LHCN-M2 (cell line): ENCODE measurements at regions not wholly inside any gene's neighbourhood (a gene's known extent, or its start where the extent isn't known, plus 50 kb on each side); places are given as distances from the start of the nearest gene placed in this dataset.
A peak's percentile ranks its signal among the peaks of the same experiment; 100 is the strongest.
"Not testable (repeated sequence)": the region's sequence is repeated elsewhere in the genome, so short reads cannot be mapped to it uniquely, and the experiment has no call there.

ENCODE experiments used
- DNase-seq: peaks from one replicate; pipeline ENCODE4 v3.0.0-alpha.2; 2012; ENCODE audit warnings: low read depth

DNA sequence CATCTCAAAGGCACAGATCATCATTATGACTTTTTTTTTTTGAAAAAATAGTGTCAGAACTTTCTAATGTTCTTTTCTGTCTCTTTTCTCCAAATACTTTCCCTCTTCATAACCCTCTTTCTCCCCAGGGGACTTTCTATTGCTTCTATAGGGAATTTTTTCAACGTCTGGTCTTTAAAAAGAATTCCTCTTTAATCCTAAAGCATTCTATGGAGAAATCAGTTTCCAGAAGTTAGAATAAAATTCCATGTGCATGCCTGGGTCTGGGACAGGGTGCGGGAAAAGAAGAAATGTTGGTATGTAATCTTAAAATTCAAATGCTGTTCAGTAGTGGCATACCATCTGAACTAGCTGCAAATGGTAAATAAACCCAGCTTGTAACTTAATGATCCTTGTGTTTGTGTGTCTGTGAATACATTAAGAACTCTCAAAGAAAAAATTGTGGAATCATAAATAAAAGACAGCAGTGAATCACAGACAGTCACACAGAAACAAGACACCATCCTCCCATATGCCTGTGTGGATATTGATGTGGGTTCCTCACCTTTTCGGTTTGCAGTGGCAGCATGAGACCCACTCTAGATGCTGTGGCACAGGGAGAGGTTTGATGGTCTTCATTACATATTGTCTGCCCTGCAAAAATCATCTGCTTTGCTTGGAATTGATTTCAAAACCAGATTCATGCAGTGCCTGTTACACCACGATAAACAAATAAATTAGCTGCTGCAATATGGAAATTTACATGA lies 374.7 kb upstream of the NRP1 start:
- no peak for DNase-seq

DNA sequence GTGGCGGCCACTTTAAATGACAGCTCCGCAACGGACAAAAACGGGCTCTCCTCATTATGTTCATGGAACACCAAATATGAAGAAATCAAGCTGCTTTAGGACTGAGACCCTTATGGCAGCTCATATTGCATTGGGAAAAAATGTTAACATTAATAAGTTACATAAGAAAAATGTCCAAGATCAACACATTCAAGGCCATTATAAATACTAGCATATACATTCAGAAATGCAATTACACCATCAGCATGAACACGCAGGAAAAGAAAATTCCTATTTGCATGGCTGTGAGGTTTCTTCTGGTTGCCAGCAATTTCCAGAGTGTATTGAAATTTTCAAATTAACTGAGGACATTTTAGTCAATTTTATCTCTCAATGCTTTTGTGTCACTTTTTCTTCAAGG lies 374.1 kb upstream of the NRP1 start:
- DNase-seq: no peak

DNA sequence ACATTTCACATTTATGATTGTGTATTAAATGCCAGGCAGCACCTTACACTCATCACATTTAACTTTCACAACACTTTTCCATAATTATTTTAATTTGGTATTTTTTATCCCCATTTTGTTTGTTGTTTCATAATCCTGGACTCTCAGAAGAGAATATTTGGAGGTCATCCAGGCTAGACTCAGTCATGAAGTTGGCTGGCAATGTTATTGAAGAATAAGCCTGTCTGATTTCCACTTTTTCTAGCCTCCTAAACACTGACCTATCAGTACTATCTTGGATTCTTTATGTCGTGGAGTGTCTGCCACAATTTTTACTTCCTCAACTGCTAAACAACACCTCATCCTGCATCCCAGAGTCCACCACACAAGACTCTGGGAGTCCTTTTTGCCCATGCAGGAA lies 372.3 kb upstream of the NRP1 start:
- no peak for DNase-seq

DNA sequence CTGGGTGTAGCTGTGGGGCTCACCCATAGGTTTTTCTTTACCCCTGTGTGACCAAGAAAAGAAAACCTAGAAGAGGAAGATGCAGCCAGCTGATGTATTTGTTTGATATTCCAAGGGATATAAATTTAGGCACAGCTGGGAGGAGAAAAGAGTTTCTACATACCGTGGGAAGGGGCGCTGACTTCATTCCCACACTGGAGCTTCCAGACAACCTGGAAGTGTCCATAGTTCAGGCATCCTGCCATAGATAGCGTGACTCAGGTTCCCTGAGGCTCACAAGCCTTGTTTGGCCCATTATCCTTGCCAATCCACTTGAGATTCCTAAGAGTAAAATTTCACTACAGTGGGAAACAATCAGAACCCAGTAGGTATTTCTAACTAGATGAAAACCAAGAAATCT lies 371.7 kb upstream of the NRP1 start:
- DNase-seq: peak; percentile 65

DNA sequence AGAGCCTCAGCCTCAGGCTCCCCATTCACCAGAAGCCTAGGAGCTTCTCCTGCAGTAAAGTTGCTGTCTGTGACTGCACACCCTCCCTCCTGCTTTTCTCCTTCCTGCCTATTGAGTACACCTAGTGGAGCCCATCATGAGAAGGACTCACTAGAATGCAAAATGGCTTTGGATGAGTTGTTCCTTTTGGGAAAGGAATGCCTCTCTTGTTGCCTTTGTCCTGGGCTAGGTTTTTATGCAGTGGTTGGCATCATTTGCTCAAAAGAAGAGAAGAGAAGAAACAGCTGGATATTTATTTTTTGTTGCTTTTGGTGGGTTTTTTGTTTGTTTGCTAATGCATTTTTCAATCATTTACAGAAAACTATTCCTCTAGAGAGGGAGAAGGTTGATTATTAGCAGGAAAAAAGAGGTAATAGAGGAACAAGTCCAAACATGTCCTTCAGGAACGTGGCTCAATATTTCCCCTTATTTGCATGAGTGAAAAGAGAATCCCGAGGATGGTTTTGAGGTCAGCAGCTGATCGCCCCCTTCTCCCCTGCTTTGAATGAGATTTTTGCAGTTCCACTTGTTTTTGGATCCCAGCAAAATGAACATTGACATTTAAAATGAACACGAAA lies 369.9 kb upstream of the NRP1 start:
- DNase-seq: no peak

DNA sequence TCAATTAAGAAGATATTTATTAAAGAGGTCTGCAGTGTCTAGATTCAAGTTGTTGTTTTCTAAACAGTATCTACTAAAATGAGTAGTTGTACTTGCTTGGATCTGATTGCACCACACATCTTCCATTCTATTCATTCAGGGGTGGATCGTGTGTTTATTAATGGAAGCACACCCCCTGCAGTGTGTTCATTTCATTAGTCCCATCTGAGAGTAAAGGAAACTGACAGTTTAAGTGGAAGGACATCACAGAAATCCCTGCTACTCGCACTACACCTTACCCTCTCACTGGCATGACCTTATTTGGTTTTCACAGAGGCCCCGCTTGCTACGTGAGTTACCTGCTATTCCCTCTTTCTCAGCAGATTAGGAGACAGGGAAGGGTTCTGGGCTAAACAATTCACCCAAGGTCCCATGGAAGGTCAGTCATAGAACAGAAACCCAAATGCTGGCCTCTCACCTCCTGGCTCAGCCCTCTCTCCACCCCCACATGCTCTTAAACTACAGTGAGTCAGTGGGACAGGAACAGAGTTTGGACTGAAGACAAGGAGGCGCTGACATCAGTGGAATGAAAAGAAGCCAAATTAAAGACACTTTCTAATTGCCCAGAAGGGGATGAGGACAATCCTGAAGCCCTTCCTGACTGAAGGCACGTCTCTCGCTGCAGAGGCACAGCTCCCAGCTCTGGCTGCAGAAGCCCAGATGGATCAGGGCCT lies 369.2 kb upstream of the NRP1 start:
- DNase-seq: peak; percentile 38

DNA sequence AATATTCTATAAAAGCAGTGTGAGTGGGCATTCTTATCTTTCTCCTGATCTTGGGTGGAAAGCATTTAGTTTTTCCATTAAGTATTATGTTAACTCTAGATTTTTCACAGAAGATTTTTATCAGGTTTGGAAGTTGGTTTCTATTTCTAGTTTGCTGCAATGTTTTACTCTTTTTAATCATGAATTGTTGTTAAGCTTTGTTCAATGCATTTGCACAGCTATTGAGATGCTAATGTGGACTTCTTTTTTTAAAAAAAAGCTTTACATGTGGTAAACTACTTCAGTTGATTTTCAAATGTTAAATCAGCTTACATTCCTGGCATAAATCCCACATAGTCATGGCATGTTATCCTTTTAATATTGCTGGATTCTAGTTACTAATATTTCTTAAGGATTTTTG lies 363.6 kb upstream of the NRP1 start:
- DNase-seq: no peak

DNA sequence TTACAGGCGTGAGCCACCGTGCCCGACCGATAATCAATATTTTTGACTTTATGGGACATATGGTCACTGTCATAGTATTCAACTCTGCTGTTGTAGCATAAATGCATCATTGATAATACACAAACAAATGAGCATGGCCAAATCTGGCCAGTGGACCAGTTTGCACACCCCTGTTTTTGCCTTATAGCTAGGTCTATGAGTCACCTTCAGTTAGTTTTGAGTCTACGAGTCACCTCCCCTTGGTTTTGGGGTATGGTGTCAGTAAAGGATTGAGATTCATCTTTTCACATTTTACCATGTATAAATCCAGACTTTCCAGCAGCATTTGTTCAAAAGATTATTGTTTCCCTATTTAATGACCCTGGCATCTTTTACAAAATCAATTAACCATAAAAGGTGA lies 362.5 kb upstream of the NRP1 start:
- DNase-seq: peak; percentile 38

DNA sequence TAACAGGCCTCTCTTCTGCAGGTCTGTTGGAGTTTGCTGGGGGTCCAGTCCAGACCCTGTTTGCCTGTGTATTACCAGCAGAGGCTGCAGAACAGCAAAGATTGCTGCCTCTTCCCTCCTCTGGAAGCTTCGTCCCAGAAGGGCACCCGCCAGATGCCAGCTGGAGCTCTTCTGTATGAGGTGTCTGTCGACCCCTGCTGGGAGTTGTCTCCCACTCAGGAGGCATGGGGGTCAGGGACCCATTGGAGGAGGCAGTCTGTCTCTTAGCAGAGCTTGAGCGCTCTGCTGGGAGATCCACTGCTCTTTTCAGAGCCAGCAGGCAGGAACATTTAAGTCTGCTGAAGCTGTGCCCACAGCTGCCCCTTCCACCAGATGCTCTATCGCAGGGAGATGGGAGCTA lies 361.1 kb upstream of the NRP1 start:
- DNase-seq: no peak

DNA sequence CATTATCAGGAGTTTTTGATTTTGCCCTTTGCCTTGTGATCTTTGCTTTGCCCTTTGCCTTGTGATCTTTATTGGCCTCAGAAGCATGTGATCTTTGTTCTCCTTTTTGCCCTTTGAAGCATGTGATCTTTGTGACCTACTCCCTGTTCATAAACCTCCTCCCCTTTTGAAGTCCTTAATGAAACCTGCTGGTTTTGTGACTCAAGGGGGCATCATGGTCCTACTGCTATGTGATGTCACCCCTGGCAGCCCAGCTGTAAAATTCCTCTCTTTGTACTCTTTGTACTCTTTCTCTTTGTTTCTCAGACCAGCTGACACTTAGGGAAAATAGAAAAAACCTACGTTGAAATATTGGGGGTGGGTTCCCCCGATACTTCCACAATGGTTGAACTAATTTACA lies 356.1 kb upstream of the NRP1 start:
- DNase-seq: not testable (repeated sequence)

DNA sequence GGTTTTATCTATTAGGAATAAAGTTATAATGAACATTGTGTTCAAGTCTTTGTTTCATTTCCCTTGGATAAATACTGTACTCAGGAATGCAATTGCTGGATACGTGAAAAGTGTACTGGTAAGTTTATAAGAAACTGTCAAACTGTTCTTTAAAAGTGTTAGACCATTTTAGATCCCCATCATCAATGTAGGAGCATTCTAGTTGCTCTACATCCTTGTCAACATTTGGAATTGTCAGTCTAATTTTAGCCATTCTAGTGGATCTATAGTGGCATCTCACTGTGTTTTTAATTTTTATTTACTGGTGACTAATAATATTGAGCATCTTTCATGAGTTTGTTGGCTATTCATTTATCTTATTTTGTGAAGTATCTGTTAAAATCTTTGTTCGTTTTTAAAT lies 354.0 kb upstream of the NRP1 start:
- no peak for DNase-seq

DNA sequence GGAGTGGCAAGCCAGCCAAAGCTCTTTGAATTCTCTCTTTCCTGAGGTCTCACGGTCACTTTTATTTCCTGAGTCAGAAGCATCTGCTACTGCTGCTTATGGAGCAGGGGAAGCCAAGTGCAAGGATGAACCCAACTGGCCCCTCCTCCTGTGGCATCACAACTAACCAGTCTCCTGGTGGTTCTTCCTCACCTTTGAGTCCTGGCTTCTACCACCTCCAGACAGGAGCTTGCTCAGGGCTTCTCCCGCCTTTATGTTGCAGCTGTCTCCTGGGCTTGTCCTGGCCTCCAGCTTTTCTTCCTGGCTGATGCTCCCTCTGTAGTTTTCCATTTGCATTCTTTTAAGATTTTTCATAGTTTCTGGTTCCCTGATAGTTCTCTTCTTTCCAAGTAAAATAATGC lies 349.7 kb upstream of the NRP1 start:
- DNase-seq: no peak

DNA sequence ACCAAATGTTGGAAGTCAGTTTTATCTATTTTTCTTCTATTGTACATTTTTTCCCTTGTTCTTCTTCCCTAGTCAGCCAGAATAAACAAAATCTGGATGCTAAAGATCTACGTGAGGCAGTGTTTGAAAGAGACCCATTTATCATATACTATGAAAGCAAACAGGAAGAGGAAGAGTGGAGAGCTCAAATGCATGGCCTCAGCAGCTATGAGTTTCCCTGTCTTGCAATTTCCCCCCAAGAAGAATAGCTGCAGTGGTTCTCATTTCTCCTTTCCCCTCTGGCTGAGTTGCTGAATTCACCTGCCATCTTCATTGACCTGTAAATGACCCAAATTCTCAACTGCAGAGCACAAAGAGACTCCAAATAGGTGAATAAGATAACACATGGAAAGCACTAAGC lies 347.1 kb upstream of the NRP1 start:
- no peak for DNase-seq

DNA sequence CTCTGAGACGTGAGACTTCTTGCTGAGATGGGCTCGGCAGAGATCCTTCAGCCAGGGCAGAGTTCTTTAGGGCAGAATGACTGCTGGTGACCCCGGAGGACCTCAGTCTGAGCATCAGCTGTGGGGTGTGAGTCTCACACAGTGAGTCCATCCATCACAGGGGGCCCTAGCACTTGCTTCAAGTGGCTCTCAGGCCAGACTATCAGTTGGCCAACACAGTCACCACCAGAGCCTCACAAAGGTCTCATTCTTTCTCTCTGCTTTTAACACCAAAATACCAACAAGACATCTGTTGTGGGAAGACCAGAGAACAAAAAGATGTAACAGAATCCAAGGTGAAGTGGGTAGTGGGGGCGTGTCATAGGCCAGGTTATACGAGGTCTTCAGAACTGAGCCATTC lies 345.6 kb upstream of the NRP1 start:
- no peak for DNase-seq

DNA sequence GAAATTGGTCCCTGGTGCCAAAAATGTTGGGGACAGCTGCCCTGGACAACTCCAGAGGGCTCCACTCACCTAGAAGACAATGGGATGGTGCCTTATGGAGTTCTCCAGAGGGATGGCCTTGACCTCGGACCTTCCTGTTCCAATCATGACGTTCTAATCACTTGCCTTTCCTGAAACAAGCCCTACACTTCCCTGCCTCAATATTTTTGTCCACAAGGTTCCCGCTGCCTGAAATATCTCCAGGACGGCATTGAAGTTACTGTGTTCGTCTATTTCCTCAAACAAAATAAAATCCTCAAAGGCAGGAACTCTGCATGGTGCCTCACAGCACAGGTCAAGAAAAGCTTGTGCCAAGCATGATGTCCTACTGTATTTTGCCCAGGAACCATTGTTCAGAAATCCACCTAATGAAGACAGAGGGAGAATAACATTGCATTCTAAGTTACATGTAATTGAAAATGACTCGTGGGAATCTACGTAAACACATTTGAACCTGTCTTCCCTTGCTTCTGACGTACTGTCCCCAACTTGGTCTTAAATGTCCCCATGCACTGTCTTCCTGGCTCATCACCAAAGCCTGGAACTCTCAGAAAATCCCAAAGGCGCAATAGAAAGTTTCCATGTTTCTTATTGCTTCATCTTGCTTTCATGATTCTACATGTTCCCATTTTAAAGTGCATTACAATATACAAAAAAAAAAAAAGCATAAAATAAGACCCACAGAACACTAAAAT lies 342.3 kb upstream of the NRP1 start:
- DNase-seq: no peak

DNA sequence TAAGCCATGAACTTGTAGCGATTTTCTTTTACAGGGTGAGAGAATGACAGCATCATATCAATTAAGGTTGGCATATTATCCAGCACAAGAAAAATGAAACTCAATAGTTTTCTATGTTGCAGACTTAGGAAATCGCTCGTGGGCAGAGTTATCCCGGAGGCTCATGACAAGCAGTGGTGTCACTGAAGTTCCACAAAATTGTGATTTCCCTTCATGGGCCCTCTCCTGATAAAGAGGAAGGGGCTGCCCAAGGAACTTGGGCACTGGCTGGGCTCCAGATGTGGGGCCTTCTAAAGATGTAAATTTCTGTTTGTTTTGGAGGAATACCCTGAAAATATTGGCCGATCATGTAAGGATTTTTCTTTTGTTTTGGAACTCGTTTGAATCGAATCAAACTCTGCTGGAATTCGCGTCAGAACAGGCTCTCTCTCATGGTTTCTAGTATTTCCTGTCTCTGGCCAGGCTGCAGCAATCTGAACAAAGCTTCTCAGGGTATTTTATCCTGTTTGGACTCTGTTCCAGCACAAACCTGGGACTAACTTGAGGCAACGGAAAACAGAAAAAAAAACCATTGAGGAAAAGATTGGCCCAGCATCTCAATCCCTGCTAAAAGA lies 340.6 kb upstream of the NRP1 start:
- DNase-seq: no peak

DNA sequence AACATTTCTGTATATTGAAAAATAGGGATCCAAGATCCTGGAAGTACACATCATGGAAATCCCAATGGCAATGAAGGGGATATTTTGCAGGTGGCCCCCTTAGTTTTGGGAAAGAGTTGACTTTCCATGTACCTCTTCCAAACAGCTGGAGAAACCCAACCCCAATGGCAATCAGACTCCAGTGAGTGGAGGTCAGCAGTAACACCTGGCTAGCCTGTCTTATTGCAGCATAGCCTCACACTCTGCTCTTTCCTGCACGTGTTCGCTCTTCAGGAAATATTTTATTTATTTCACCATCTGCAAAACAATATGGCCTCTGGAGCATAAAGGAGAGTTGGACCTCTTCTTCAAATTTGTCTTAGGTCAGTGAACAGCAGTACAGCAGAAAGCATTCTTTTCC lies 340.0 kb upstream of the NRP1 start:
- no peak for DNase-seq

DNA sequence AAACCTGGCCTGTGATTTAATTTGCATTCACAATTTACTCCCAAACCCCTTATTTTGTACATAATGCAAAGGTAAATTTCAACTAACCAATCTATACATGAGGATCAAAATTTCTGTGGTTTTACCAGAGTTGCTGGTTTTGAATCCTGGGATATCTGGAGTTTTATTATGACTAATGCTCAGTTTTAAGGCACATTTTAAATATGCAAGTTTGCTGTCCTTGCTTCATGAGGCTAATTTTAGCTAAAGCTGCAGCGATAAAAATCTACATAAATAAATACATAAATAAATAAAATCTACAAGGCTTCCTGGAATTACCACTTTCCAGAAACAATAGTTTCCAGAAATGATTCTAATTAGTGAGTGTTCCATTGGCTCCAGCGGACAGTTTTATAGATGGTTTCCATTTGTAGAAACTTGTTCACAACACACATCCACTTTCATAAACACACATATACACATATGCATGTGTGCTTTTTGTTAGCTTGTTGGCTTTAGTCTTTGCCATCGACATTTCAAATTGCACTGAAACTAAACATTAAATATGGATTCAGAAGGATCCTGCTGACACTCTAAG lies 339.5 kb upstream of the NRP1 start:
- no peak for DNase-seq

DNA sequence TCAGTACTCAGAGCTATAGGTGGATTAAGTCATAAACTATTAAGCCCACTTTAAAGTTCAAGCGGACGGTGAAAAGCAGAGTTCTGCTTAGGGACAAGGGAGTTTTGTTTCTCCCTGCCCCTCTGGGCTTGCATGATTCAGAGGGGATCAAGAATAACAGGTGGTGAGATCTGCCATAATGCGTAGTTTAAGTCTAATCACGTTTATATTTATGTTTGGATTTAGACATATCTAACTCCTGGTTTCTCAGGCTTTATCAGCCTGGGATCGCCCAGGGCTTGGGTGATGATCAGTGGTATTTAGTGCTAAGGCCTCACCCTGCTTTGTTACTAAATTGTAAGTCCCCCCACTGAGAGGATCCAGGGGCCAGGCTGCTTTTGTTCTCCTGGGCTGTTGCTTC lies 335.4 kb upstream of the NRP1 start:
- DNase-seq: peak; percentile 9

DNA sequence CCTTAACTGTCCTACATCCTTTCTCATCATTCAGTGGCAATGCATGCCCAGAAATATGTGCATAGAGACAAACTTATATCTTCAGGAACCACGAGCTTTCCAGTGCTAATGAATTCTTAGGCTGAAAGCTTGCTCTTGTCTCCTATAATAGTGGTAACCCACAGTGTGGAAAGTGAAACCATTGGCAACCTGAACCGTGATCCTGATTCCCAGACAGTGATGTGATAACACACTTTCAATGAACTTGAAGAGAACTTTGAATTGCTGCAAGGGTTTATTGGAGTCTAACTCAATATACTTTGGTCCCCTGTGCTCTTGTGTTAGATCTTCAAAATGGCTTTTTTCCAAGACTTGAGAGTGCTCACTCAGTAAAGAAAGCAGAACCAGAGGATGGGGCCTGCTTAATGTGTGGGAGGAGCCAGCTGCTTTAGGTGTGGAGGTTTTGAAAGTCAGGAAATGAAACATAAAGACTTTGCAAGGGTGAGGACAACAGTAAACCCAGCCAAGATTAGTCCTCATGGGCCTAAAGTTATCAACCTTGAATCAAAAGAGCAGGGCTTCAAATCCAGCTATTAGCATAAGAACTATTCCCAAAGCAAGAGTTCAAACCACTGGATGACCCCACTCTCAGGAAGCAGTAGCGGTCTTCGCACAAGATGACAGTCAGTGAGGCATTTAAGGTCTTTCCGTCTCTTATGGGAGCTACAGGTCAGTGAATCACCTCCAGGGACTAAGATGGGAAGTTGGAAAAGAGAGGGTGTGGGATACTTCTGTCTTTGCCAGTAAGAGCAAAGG lies 332.4 kb upstream of the NRP1 start:
- DNase-seq: no peak

DNA sequence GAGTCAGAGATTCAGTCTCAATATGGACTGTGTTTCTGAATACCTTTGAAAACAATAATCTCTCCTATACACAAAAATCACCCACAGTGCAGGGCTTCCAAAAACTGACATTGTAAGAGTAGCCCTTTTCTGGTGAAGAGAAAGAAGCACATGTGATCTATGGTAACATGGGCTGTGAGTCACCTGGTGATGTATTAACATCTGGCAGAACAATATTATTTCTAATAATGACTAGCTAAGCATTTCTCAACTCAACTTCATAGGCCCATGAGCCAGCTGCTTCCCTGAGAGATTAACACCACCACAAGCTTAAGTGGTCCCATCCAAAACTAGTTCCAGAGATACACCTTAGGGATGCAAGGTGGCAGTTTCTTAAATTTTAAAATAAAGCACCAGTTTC lies 331.0 kb upstream of the NRP1 start:
- no peak for DNase-seq
